HTR-8/SVneo (cell line): ENCODE measurements at regions not wholly inside any gene's neighbourhood (a gene's known extent, or its start where the extent isn't known, plus 50 kb on each side); places are given as distances from the start of the nearest gene placed in this dataset.

ENCODE experiments used
- DNase-seq: peaks from one replicate; pipeline ENCODE4 v3.0.0; 2011; ENCODE audit warnings: low spot score, mixed read lengths; ENCODE audit not compliant: insufficient read length
- FAIRE-seq: peaks from 2 replicates; lab custom pipeline; 2011; peaks lifted over from hg19 to GRCh38; lab: Jason Lieb, UNC

GRCh38 chr12:98402671-98403070 is 112.7 kb upstream of the TMPO start:
- FAIRE-seq (no peak), DNase-seq (no peak)

GRCh38 chr12:98403385-98403784 is 112.0 kb upstream of the TMPO start:
- FAIRE-seq (no peak), DNase-seq (no peak)

GRCh38 chr12:98403936-98404335 is 111.5 kb upstream of the TMPO start:
- FAIRE-seq = no peak

GRCh38 chr12:98405805-98406366 is 109.5 kb upstream of the TMPO start:
- DNase-seq (no peak), FAIRE-seq (no peak)

More at GRCh38 chr12:98403936-98404335, 111.5 kb upstream of the TMPO start:
- DNase-seq = no peak

GRCh38 chr12:98406378-98406777 is 109.0 kb upstream of the TMPO start:
- DNase-seq = no peak
- FAIRE-seq = no peak

- DNase-seq = no peak
These were observed 106.7 kb upstream of the TMPO start for GRCh38 chr12:98408681-98409080.

GRCh38 chr12:98409548-98409947 is 105.8 kb upstream of the TMPO start:
- FAIRE-seq (no peak), DNase-seq (no peak)

More at GRCh38 chr12:98408681-98409080, 106.7 kb upstream of the TMPO start:
- FAIRE-seq = no peak

GRCh38 chr12:98410356-98410755 is 105.0 kb upstream of the TMPO start:
- DNase-seq (no peak), FAIRE-seq (no peak)

GRCh38 chr12:98416845-98417244 is 98.5 kb upstream of the TMPO start:
- FAIRE-seq = no peak

GRCh38 chr12:98417266-98417665 is 98.1 kb upstream of the TMPO start:
- DNase-seq = no peak
- FAIRE-seq = no peak

More at GRCh38 chr12:98416845-98417244, 98.5 kb upstream of the TMPO start:
- DNase-seq = no peak

- no peak for FAIRE-seq
- DNase-seq = peak; percentile 73
These were observed 96.9 kb upstream of the TMPO start for GRCh38 chr12:98418357-98419075.

- no peak for DNase-seq
- no peak for FAIRE-seq
These were observed 96.2 kb upstream of the TMPO start for GRCh38 chr12:98419081-98419794.

- no peak for DNase-seq
- no peak for FAIRE-seq
These were observed 95.5 kb upstream of the TMPO start for GRCh38 chr12:98419795-98420404.

- no peak for FAIRE-seq
- DNase-seq = no peak
These were observed 94.9 kb upstream of the TMPO start for GRCh38 chr12:98420461-98420860.

GRCh38 chr12:98421316-98421715 is 94.1 kb upstream of the TMPO start:
- DNase-seq = no peak
- FAIRE-seq = no peak

- FAIRE-seq (no peak), DNase-seq (no peak)
These were observed 93.0 kb upstream of the TMPO start for GRCh38 chr12:98422359-98422758.

GRCh38 chr12:98422812-98423211 is 92.6 kb upstream of the TMPO start:
- no peak for DNase-seq
- no peak for FAIRE-seq

- FAIRE-seq (no peak), DNase-seq (no peak)
These were observed 91.4 kb upstream of the TMPO start for GRCh38 chr12:98423963-98424362.

GRCh38 chr12:98424726-98425401 is 90.5 kb upstream of the TMPO start:
- no peak for FAIRE-seq
- DNase-seq = peak; percentile 81

- no peak for FAIRE-seq
- DNase-seq = no peak
These were observed 89.5 kb upstream of the TMPO start for GRCh38 chr12:98425859-98426258.
